Anterior cingulate cortex (tissue), 58 donors: ENCODE measurements at regions not wholly inside any gene's neighbourhood (a gene's known extent, or its start where the extent isn't known, plus 50 kb on each side); places are given as distances from the start of the nearest gene placed in this dataset.
A peak's percentile ranks its signal among the peaks of the same experiment; 100 is the strongest.
"Not testable (repeated sequence)": the region's sequence is repeated elsewhere in the genome, so short reads cannot be mapped to it uniquely, and the experiment has no call there.

Experiments
- DNase-seq, 58 donors: peaks; one replicate each; lab custom pipeline; 2025; lab: John Stamatoyannopoulos, UW

GRCh38 chrY:7326296-7327246 is 415.0 kb upstream of the AMELY start:
- no peak for DNase-seq

GRCh38 chrY:7325531-7325930 is 414.0 kb upstream of the AMELY start:
- no peak for DNase-seq

- DNase-seq, result no peak
Measured at GRCh38 chrY:7320751-7321150, 409.2 kb upstream of the AMELY start.

GRCh38 chrY:7320171-7320570 is 408.6 kb upstream of the AMELY start:
- DNase-seq, result not testable (repeated sequence)

- DNase-seq, result no peak
Measured at GRCh38 chrY:7318122-7318521, 406.6 kb upstream of the AMELY start.

- DNase-seq, result no peak
Measured at GRCh38 chrY:7317571-7317970, 406.0 kb upstream of the AMELY start.

GRCh38 chrY:7310482-7311269 is 399.1 kb upstream of the AMELY start:
- no peak for DNase-seq

GRCh38 chrY:7308816-7309215 is 397.3 kb upstream of the AMELY start:
- no peak for DNase-seq

- no peak for DNase-seq
Measured at GRCh38 chrY:7302306-7302705, 390.8 kb upstream of the AMELY start.

GRCh38 chrY:7299960-7300359 is 388.4 kb upstream of the AMELY start:
- DNase-seq, result no peak

- DNase-seq, result no peak
Measured at GRCh38 chrY:7292113-7292512, 380.6 kb upstream of the AMELY start.

GRCh38 chrY:7289889-7290833 is 378.6 kb upstream of the AMELY start:
- DNase-seq, result no peak

- DNase-seq, result no peak
Measured at GRCh38 chrY:7288611-7289010, 377.1 kb upstream of the AMELY start.

- not testable (repeated sequence) for DNase-seq
Measured at GRCh38 chrY:7287963-7288362, 376.4 kb upstream of the AMELY start.

- no peak for DNase-seq
Measured at GRCh38 chrY:7285388-7285787, 373.8 kb upstream of the AMELY start.

- no peak for DNase-seq
Measured at GRCh38 chrY:7283001-7283400, 371.4 kb upstream of the AMELY start.

- not testable (repeated sequence) for DNase-seq
Measured at GRCh38 chrY:7280151-7280740, 368.7 kb upstream of the AMELY start.

GRCh38 chrY:7275751-7276150 is 364.2 kb upstream of the AMELY start:
- DNase-seq, result peak in 3 of 58 donors; percentile 0 to 1 (median 0)

GRCh38 chrY:7275014-7275413 is 363.5 kb upstream of the AMELY start:
- peak in 1 of 58 donors; percentile 0 for DNase-seq

- peak in 11 of 58 donors; percentile 0 to 7 (median 0) for DNase-seq
Measured at GRCh38 chrY:7274369-7274913, 362.9 kb upstream of the AMELY start.
